GM03348 (cell line): ENCODE measurements at regions not wholly inside any gene's neighbourhood (a gene's known extent, or its start where the extent isn't known, plus 50 kb on each side); places are given as distances from the start of the nearest gene placed in this dataset.
A peak's percentile ranks its signal among the peaks of the same experiment; 100 is the strongest.

ENCODE experiments used
- DNase-seq: peaks from one replicate; pipeline ENCODE4 v3.0.0; 2012; ENCODE audit warnings: low spot score

DNA sequence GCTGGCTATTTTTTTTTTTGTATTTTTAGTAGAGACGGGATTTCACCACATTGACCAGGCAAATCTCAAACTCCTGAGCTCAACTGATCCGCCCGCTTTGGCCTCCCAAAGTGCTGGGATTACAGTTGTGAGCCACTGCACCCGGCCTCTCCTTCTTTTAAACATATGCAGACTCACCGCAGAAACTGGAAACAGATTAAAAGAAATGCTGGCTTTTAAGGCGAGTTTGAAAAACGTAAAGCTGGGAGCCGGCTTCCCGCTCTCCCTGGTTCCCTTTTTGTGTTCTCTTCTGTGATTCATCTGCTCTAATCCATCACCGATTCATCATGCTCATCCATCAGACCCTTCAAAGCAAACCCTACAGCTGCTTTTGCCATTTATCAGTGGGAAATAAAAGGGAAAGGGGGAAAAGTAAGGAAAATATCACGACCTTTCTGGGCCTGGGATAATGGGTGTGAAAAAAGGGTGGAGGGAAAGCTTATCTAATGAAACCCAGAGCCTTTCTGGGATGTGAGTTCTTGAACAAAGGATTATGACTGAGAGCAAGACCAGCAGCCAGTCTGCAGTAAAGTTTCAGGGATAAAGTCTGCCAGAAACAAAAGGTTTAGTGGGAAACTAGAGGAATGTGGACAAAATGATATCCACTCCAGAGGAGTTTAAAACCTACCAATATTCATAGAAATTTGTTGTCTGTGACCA is 92.3 kb upstream of the LRIG1 start:
- DNase-seq = no peak

DNA sequence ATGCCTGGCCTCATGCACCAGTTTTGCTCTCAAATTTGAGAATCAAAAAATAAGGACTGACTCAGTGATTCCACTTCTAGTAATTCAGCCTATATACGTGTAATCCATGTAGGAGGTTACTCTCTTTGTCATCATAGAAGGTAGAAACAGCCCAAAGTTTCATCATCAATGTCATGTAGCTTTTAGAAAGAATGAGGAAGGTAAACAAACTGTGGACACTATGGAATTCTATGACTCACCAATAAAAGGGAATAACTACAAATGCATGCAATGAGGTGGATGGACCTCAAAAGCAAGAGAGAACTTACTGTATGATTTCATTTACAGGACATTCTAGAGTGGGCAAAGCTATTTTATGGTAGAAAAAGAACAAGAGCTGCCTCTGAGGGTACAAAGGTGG is 93.2 kb upstream of the LRIG1 start:
- DNase-seq = peak; percentile 19

DNA sequence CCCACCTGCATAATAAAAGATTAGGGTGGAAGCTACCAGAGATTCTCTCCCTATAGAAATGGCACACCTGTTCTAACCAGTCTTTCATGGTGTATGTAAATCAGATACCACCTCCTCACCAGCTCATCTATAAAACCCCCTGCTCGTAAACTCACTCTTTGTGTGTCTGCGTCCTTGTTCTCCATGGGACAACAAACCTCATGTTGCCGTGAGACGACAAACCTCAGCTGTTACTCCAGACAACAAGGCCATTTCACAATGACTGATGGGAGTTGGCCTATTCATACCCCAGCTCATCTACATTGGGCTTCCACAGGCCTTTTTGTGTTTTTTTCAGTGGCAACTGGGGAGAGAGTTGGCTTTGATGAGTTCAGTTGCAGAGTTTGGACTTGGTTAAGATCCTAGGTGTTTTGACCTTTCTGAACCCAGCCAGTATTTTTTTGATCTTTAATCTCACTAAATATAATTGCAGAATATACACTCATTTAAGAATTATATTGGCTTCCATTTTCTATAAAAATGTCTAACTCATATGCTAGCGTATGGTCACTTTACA is 96.6 kb upstream of the LRIG1 start:
- no peak for DNase-seq

DNA sequence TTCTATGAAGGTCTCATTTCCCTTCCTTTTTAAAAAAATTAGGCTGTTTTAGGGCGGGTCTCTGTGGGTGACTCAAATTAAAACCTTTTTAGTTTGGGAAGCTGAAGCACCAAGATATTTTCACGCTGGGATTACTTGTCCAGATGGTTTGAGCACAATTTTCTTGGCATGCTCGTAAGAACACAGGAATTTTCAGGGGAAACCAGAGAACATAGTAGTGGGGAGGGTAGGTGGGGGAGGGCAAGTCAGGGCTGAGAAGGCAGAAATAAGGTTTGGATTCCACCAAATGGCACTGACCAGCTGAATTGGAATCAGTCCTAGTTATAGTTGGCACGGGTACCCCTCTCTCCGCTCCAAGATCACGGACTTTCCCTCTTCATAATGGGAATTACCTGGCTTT is 97.3 kb upstream of the LRIG1 start:
- DNase-seq = peak; percentile 33

DNA sequence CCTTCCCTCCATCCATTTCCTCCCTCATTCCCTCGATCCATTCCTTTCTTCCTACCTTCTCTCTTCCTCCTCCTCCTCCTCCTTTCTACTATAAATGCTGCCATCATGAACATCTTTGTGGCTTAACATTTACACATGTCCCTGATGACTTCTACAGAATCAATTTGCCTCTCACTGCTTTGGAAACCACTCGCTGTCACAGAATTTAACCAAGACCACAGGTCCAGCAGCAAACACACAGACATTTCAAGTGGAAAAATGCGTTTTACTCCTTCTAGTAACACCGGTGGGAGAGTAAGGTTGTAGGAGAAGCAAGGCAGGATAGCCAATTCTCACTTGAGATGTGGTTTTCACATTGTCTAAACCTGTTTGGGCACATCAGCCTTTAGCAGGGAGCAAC is 101.4 kb upstream of the LRIG1 start:
- DNase-seq = no peak

DNA sequence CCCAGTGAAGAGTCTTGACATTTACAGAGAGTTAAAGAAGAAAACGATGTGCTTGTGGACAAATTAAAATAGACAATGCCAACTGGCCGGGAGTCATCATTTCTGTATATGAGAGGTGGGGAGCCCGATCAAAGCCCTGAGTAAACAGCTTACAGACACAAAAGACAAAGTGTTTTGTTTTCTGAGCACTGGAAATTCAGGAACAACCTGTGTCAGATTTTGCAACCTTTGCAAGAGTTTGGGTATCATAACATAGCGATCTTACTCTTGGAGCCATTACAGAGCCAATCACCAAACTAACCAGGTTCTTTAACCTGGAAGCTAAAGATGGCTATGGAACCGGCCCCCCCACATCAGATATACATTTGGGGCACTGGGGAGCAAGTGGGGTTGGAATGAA is 101.9 kb upstream of the LRIG1 start:
- no peak for DNase-seq

DNA sequence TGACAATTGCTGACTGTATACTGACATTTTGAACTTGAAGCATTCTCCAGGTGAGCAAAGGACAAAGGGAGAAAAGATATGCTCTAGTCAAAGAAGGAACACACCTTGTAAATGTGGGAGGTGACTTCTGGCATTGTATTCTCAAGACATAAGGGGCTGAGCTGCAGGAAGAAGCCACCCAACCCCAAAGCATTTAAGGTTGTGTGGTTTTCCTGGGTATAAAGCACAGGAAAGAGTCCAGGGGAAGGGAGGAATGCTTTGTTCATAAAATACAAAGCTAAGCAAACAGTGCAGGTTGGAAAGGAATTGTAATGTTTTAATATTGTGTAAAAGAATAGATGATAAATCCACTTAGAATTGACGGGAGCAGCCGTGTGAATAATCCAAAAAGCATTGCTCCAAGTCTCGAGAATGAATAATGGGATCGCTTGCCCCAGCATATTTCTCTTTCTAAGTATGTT is 102.4 kb upstream of the LRIG1 start:
- DNase-seq = no peak

DNA sequence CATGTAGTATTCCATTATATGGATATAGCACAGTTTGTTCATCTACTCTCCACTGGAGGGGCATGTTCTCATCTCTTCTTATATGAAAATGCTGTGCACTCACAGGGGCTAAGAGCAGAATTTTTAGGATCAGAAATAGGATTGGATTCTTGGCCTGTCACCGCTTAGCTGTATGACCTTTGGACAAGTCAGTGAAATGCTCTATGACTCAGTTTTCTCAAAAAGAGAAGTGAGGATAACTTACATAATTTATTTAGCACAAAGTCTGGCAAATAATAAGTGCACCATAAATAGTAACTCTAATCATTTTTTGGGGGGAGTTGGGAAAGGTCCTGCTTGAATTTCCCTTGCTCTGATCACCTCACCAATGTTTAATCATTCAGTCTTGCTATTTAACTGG is 103.7 kb upstream of the LRIG1 start:
- DNase-seq = no peak

DNA sequence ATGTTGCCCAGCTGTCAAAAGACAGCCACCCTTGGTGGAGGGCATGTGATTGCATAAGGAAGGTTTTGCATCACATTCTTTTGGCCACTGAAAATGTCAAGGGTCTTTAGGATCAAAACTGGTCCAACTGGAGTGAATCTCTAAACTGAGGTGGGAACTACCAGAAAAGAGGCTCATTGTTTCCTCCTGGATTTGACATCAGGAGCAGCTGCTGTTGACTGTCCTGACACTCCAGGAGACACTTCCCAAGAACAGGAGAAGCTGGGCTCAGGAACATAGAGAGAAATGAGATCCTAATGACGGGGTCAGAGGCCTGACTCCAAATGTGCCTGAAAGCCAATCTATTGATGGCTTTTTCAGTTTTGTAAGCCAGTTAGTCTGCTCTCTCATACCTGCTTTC is 105.3 kb upstream of the LRIG1 start:
- no peak for DNase-seq

DNA sequence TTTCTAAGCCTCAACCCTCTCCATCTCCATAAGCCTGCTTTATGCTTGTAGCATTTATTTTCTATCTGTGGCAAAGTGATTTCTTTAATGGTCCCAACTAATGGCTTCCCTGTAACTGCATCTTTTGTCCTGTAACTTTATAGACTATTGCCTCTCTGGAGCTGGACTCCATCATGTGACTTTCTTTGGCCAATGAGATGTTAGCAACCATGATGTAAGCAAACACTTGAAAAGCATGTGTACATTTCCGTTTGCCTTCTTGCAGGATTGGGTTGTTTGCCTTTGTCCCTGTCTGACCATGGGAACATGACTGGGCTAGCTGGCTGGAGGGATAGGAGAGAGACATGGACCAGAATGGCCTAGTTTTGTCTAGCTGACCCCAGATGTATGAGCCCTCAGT is 106.0 kb upstream of the LRIG1 start:
- no peak for DNase-seq

DNA sequence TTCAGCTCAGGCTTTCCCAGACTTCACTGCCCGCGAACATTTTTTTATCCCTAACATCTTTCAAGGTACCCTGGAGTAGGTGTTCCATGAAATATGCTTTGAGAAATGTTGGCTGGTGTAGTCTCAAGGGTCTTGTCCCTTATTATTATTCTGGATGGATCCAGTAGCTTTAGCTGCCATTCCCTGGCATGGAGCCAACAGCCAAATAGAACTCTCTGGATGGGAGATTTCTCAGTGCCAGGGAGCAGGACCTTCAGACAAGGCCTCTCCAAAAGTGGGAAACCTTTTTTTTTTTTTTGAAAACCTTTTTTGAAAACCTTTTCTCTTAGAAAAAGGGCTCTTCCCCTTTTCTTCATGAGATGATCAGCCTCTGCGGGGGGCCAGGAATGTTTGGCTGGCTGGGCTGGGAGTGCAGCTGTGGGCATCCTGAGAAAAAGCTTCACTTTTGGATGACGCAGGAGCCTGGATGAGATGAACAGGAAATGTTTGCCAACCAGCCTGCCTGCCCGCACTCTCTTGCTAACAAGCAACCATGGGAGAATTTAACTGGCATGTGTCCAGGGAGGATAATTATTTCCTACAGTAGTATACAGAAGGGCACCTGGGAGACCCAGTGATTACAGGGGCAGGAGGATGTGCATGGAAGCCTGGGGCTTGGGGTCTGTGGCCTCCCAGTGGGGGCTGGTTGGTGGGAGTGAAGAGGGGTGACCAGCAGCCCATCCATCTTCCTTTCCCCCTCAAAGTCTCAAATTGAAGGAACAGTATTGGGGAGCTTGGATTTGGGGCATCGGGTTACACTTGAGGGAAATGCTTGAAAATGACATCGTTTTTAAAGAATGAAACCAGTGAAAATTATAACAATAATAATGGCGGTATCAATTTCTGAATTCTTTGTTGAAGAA is 109.1 kb upstream of the LRIG1 start:
- DNase-seq = no peak

DNA sequence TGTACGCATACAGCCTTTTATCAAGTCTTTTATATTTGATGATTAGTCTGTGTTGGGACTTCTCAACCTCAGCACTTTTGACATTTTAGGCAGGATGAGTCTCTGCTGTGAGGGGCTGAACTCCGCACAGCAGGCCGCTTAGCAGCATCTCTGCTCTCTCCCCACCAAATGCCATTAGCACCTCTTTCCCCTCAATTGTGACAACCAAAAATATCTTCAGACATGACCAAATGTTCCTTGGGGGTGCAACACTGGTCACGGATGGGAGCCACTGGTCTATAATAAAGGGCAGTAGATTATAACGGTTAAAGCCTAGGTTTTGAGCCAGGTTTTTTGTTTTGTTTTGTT is 109.7 kb upstream of the LRIG1 start:
- no peak for DNase-seq

DNA sequence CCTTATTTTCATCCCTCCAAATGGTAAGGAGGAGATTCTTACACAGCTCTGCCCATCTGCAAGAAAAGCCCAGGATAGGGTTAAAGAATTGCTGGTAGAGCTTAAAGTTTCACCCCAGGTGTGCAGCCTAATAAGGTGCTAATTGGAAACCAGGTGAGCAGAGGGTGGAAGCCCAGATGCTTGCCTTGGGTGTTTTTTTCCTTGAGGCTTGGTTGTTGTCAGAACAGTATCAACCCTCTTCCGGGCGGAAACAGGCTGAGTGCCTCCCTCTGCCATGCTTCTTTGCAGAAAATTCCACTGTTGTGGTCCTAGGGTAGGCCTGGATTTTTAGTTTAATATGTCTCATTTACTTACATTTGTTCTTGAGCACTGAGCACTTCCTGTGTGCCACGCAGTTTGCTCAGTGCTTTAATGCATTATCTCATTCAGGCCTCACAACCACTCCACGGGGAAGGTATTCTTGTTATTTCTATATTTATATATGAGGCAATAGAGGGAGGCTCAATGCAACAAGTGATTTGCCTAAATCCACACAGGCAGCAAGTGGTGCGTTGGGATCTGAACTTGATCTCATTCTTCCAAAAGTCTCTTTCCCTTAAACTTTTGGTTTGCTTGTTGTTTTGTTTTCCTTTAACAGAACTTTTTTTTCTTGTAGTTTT is 115.0 kb upstream of the LRIG1 start:
- DNase-seq = no peak

DNA sequence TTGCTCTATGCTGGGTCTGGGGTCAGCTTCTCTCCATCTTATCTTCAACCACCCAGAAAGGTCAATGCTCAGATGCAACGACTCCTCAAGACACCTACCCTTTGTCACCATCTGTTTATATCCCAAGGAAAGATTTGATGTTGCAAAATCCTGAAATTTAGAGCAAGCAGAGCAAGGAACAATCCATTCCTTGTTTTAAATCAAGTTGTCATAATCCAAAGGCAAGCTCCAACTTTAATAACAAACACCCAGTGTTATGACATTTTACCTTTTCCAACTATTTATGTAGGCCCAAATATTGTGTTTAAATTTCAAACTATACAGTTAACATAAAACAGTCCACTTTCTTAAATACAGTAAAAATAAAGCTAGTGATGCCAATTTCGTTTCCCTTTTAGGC is 116.5 kb upstream of the LRIG1 start:
- DNase-seq = no peak

DNA sequence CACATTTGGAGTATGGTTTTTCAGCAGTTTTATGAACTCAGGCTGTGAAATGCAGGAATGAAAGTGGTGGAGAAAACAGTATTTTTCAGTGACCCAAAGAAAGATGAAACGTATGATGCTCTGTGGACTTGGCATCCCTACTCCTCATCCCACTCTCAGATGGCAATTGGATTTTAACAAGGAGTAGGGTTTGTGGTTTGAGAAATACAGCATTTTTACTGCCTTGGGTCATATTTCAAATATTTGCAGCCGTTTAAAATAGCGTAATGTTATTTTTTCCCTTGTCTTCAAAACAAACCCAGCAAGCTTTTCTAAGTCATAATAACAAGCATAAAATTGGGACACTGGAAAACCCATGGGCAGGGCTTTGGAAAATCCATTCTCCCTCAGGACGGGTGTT is 117.2 kb upstream of the LRIG1 start:
- DNase-seq = peak; percentile 46

DNA sequence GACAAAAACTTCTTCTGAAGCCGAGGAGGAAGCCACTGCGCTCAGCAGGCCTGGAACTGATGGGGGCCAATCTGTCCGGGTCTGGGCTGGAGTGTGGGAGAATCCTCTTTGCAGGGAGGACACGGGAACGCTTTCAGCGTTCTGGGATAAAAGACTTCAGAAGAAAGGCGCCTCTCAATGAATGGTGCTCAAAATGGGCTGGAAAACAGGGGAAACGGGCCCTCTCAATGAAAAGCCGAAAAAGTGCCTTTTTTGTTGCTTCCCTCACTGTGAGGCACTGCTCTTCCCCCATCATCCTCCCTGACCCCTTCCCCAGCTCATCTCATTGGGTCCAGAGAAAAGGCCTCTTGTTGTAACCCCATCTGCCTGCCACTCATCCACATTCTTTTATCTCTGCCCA is 119.5 kb upstream of the LRIG1 start:
- no peak for DNase-seq

DNA sequence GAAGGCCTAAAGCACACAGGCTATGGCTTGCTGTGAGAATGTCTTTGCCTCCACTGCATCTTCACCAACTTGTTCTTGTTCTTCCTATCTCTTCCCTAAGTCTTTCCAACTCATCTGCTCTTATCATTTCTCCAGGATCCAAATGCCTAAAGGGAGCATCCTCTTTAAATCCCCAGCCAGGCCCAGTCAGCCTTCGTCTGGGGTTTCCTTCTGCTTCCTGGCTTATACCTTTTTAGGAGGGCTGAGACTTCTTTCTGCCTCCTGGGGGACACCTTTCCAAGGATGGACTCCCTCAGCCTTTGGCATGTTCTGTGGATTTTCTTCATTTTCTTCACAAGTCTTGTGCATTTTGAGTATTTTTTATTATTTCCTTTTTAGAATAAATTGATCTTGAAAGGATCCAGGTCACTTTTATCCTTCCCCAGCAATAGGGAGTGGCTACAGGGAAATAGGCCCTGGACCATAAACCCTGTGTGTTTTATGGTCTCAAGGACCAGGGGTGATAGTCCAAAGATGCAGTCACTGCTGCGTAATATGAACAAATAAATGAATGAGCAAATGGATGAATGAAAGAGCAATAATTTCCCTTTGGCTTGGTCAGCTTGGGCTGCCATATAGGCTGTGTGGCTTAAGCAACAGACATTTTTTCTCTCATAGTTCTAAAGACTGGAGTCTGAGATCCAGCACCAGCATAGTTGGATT is 122.1 kb upstream of the LRIG1 start:
- no peak for DNase-seq

DNA sequence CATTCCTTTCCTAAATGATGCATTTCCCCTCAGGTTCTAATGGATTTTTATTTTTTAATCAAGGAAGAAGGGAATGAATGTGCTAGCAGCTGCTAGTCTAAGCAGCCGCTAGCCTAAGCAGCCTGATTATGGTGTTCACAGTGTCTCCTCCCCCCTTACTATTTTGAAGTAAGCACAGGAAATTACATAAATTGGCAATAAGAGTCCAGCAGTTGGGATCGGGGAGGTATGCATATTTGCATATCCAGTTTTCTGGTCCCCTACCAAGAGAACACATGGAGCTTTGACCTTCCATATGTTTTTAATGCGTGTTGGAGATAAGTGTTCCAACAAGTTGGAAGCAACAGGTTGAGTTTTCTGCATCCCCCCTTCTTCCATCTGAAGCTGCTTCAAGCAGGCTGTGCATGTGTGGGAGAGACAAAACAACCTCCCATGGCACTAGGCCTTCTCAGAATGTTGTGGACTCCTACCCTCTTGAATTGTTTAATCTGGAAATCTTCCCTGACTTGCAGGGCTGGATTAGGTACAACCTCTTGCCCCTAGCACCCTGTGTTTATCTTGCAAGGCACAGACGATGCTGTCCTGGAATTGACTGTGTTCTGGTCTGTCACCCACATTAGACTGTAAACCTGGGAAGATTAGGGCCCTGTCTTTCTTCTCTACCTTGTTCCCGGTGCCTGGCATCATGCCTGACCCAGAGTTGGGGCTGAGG is 124.8 kb upstream of the LRIG1 start:
- no peak for DNase-seq

DNA sequence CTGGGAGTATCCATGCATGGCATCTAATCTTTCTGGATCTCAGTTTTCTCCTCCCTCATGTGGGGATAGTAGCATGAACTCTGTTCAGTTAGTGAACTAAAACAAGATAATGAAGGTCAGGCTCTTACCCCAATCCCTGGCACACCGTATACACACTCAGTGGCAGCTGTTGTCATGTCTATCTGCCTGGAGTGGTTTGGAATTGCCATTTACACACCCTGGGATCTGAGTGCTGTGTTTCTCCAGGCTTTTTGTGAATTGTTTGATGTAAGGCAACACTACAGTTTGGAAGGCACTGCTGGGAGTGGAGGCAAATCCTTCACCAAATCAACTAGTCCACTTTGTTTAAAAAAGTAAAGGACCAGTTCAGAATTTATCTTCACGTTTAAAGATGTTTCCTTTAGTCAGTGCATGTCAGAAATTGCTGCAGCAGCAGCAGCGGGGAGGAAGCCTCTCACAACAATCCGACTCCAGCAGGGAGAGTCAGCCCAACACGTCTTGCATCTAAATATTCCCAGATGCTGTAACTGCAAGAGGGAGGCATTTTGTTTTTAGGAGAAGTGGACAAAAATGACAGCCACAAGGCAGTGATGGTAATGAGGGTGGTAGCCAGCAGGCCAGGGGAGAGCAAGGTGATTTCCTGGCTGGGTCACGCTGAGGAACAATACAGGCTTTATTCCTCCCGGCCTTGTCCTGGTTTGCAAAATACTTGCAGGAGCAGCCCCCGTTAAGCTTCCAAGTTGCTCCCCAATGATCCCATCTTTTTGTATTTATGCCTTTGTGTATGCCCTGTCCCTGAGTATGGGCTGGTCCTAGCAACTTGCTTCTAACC is 128.5 kb upstream of the LRIG1 start:
- DNase-seq = no peak

DNA sequence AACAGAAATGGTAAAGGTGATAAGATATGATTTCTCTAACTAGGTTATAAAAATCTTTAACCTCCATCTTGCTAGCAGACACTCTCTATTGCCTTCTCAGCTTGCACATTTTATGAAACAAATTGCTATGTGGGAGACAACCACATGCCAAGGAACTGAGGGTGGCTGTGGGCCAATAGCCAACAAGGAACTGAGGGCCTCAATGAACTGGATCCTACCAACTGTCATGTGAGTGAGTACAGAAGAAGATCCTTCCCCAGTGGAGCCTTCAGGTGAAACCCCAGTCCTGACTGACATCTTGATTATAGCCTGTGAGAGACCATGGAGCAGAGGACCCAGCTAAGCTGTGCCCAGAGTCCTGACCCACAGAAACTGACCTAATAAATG is 129.2 kb upstream of the LRIG1 start:
- no peak for DNase-seq
